Stimulated activated CD4-positive, alpha-beta T cell treated with anti-CD3 and anti-CD28 coated beads, Interleukin-4, amount 100 ng/mL, for 24 hours (primary cell): ENCODE measurements at regions not wholly inside any gene's neighbourhood (a gene's known extent, or its start where the extent isn't known, plus 50 kb on each side); places are given as distances from the start of the nearest gene placed in this dataset.

ENCODE experiments used
- DNase-seq: peaks from one replicate; pipeline ENCODE4 v3.0.0-alpha.2; 2020

DNA sequence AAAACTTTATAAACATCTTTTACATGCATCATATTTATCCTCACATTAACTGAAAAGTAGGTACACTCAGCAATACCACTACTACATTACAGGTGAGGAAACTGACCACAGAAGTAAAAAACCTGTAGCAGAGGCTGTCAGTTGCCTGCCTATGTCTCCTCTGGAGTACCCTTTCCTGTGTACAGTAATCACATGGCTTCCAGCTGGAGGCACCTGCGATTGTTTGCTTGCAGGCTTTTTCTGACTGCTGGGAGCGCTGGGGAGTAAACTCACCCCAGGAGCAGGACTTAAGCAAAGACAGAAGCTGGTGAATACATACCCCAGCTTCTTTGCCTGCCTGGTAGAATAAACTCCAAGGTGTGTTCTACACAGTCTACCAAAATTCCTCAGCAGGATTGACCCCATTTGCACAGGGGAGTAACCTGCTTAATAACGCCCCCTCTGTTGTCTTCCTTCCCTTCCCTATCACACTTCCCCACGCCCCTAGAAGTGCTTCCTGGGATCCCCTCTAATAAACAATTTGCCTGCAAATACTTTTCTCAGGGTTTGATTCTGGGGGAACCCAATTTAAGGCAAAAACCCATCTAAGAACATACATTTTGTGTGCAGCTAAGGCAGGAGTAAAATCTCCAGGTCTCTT is 138.9 kb downstream of the PTH2R start:
- no peak for DNase-seq

- DNase-seq, result no peak
Measured at GRCh38 chr2:208546107-208546506, 139.5 kb downstream of the PTH2R start.

DNA sequence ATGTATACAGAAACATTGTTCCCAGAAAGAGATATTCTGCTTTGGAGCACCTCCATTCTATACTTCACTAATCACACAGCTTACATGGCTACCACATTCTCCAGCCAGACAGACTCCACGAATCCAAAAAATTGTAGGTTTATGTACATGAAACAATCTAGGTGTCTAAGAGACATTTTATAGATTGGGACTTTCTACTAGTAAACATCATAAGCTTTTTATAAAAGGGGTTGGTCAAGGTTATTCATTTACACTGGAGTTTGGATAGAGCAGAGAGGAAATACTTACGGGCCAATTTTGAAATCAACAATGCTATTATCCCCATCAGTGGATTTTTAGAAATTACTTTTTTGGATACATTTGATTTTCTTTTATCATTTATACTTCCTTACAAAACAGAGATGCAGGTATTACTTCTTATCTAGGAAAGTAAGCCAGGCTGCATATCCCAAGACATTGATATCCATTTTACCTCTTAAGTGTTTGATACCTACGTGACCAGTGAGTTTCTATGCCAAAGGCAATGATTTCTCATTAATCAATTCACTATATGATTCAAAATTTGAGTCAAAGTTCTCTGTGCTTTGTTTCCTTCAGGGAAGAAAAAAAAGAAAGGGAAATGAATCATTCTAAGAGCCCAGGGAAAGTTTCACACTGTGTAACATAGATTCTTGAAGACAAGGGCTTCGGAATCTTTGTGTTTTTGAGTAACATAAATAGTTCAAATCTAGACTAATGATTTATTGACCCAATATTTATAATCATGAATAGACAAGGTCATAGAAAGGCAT is 140.5 kb downstream of the PTH2R start:
- no peak for DNase-seq

DNA sequence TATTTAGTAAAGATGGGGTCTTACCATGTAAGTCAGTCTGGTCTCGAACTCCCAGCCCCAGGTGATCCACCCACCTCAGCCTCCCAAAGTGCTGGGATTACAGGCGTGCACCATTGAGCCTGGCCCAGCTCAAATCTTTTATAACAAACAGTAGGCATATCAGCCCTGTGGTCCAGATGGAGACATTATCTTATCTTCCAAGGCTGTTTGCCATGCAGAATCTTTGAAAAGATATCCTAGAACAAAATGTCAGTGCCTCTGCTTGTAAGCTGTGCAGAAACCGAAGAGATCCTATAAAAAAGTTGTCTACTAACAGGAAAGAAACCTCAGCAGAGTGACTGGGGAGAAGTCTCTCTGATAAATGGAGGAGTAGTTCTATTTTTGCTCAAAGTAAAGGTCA is 142.1 kb downstream of the PTH2R start:
- DNase-seq, result no peak

DNA sequence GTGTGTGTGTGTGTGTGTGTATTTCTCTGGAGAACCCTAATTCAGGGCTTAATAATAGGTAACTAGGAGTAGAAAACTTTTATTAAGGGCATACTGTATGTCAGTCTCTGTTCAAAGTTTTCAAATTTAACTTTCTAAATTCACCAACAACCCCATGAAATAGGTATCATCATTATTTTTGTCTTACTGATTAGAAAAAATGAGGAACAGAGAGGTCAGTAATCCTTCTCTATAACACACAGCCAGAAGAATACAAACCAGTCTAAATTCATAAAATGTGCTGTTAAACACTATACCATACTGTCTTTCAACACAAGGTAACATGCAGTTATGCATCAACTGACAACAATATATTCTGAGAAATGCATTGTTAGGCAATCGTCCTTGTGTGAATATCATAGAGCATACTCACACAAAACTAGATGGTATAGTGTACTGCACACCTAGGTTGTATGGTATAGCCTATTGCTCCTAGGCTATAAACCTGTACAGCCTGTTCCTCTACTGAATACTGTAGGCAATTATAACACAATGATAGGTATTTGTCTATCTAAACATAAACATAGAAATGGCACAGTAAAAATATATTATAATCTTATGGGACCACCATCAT is 143.1 kb downstream of the PTH2R start:
- no peak for DNase-seq

DNA sequence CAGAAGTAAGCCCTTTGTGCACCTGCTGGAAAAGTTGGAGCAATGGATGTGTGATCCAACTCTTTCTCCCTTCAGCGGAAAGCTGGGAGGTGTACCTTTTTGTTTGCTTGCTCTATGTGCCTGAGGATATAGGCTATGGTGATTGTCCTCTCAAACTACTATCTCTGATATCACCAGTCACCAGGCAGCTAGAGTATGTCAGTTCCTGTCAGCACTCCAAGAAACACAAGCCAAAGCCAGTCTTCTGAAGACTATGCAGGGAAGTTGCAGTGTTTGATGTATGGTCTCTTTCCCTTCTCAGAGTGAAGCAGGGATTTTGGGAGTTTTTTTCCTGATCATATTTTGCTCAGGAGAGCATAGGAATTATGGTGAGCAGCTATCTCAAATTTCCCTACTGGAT is 146.4 kb downstream of the PTH2R start:
- no peak for DNase-seq

DNA sequence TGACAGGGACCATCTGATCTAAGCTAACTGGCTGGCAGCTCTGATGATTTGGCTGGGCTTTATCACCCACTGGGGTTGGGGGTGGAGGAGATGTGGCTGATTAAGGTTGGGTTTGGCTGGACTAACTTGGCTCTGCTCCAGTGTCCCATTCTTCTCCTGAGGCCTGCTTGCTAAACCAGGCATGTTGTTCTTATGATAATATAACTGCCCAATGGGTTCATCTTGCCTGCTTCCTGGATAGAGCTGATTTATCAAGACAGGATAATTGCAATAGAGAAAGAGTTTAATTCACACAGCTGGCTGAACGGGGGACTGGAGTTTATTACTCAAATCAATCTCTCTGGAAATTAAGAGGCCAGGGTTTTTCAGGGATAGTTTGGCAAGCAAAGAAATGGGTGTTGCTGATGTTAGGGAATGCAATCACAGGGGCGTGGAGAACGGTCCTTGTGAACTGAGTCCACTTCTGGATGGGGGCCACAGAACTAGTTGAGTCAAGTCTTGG is 150.4 kb downstream of the PTH2R start:
- no peak for DNase-seq

DNA sequence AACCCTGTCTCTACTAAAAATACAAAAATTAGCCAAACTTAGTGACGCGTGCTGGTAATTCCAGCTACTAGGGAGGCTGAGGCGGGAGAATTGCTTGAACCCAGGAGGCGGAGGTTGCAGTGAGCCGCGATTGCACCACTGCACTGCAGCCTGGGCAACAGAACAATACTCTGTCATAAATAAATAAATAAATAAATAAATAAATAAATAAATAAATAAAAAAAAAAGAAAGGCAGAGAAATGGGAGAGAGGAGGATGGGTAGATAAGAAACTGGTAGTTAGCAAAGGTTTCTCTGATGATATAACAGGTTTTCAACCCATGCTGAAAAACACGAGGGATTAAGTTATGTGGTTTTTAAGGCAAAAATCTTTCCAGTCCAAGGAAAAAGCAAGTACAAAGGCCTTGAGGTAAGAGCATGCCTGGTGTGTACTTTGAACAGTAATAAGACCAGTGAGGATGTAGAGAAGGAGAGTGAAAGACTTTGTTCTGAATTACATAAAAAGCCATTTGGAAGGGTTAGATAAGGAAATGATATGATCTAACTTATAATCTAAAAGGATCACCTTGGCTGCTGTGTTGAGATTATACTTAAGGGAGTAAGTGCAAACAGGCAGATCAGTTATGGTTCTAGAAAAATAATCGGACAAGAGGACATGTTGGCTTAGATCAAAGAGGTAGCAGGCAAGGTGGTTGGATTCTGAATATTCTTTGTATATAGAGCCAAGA is 159.3 kb downstream of the PTH2R start:
- no peak for DNase-seq

DNA sequence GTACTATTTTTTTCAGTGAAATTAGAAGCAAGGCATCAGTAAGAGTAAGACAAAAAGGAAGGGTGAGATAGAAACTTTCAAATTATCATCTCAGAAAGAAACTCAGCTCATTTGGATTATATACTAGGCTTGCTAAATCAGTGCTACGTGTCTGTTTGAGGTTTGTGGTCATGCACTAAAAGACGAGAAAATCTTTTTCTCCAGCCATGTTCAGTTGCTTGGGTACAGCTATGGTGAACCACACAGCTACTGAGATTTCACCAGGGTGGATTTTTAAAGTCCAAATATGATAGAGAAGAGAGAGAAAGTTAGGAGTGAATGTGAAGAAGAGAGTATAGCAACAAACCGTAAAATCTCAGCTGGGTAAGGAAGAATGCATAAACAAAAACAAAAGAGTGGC is 161.6 kb downstream of the PTH2R start:
- DNase-seq, result no peak

GRCh38 chr2:208570066-208570465 is 163.5 kb downstream of the PTH2R start:
- no peak for DNase-seq

DNA sequence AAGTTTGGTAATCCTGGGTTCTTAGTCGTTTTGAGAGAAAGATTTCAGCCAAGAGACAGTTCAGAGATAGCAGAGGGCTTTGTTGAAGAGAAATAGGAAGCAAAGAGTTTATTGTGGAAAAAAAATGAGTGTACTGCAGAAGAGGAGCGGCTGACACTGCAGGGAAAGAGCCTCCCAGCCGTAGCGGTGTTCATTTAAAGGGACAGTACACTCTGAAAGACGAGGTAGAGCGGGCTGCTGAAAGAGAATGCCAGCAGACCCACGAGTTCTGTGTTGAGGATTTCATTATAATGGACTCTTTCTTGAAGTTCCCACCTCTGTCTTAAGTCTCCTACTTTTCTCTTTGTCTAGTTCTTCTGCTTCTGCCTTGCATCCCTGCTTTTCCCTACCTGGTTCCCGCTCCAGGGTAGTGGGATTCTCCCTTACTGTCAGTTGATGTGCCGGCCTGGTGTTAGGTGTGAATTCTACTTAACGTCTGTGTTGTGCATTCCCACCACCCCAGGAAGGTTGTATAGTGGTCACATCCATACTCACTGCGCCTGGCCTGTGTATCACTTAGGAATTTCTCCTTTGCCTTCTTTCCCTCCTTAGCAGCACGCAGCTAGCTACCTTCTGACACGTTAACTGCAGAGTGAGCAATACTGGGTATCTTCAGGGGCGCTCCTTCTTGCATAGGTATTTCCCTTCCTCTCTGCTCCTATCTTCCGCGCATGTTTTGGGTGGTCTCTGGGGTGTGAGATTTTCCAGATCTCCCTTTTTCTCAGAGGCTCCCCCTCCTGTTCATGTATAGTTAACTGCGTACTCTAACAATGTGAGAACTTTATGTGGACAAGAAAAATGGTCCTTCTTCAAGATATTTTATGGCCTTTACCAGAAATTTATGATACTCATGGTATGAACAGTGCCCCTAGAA is 164.5 kb downstream of the PTH2R start:
- DNase-seq, result no peak

GRCh38 chr2:208571764-208572131 is 165.2 kb downstream of the PTH2R start:
- DNase-seq, result no peak

- no peak for DNase-seq
Measured at GRCh38 chr2:208573569-208573968, 167.0 kb downstream of the PTH2R start.

DNA sequence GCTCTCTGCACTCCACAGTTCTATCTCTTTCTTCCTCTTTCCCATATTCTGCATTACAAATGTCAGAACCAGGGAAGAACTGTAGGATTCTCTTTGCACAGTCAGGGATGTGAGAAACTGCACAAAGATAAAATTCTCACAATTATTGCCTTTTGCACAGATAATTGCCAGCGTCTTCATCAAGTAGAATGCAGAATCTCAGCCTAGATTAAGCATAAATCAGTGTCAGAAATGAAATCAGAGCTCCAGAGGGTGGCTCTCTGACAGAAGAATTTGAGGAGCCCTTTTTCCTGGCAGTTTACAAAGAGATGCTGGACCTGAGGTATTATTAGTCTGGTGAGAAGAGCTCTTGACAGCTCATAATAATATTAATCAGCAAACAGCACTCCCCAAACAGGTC is 173.1 kb downstream of the PTH2R start:
- no peak for DNase-seq

GRCh38 chr2:208584378-208584985 is 177.9 kb downstream of the PTH2R start:
- DNase-seq, result no peak

DNA sequence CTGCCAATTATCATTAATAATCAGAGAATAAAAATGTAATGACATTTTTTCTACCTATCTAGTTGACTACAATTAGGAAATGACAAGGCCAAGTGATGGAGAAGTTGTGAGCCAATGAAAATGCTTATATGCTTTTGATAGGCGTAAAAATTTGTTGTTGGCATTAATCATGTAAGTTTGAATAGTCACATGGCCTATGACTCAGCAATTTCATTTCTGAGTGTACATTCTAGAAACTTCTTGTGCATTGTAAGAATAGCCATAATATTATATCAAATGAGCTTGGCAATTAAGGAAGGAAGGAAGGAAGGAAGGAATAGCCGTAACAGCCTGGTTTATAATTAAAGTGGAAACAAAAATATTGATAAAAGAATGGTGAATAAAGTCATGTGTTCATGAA is 179.9 kb downstream of the PTH2R start:
- no peak for DNase-seq

GRCh38 chr2:208594642-208595385 is 188.2 kb downstream of the PTH2R start:
- DNase-seq, result no peak

- DNase-seq, result no peak
Measured at GRCh38 chr2:208595386-208596275, 189.0 kb downstream of the PTH2R start.

- no peak for DNase-seq
Measured at GRCh38 chr2:208607694-208608093, 201.1 kb downstream of the PTH2R start.
